T-helper 2 cell treated with Interferon-gamma antibody and Interleukin-4, amounts not matched to agents 5 μg/mL and 100 μg/mL, for 36 hours (primary cell): ENCODE measurements at regions not wholly inside any gene's neighbourhood (a gene's known extent, or its start where the extent isn't known, plus 50 kb on each side); places are given as distances from the start of the nearest gene placed in this dataset.

Experiments
- DNase-seq: peaks from one replicate; pipeline ENCODE4 v3.0.0; 2021; ENCODE audit warnings: low spot score
- H3K27ac Mint-ChIP-seq: one replicate; pipeline ENCODE4 v1.8.0; 2021; ENCODE audit warnings: mild to moderate bottlenecking, mixed read lengths
- H3K27me3 Mint-ChIP-seq: one replicate; pipeline ENCODE4 v1.8.0; 2021; ENCODE audit warnings: low read depth, mixed read lengths
- H3K36me3 Mint-ChIP-seq: one replicate; pipeline ENCODE4 v1.8.0; 2021; ENCODE audit warnings: low read depth, mixed read lengths
- H3K4me1 Mint-ChIP-seq: one replicate; pipeline ENCODE4 v1.8.0; 2021; ENCODE audit warnings: low read depth, mixed read lengths
- H3K4me3 Mint-ChIP-seq: one replicate; pipeline ENCODE4 v1.8.0; 2022; ENCODE audit warnings: mild to moderate bottlenecking, moderate library complexity, mixed read lengths
- H3K9me3 Mint-ChIP-seq: one replicate; pipeline ENCODE4 v1.8.0; 2021; ENCODE audit warnings: mixed read lengths

GRCh38 chr5:35357973-35358372, 127.7 kb upstream of the PRLR start:
- H3K4me1 Mint-ChIP-seq: no peaks in the 10 kb centered on the region
- no peak overlapping the region for H3K4me3 Mint-ChIP-seq
- no peaks in the 10 kb centered on the region for H3K27me3 Mint-ChIP-seq
- no peaks in the 10 kb centered on the region for H3K36me3 Mint-ChIP-seq
- no peak overlapping the region for H3K27ac Mint-ChIP-seq
- no peak for DNase-seq
- no peaks in the 10 kb centered on the region for H3K9me3 Mint-ChIP-seq

GRCh38 chr5:35356725-35357124, 126.4 kb upstream of the PRLR start:
- no peak overlapping the region for H3K27ac Mint-ChIP-seq
- no peak overlapping the region for H3K4me3 Mint-ChIP-seq
- DNase-seq: no peak
- peaks cover 9% of the 10 kb centered on the region for H3K9me3 Mint-ChIP-seq
- no peaks in the 10 kb centered on the region for H3K36me3 Mint-ChIP-seq
- no peaks in the 10 kb centered on the region for H3K27me3 Mint-ChIP-seq
- H3K4me1 Mint-ChIP-seq: no peaks in the 10 kb centered on the region

- Mint-ChIP-seq H3K36me3 (no peaks in the 10 kb centered on the region), H3K27me3 (no peaks in the 10 kb centered on the region), H3K4me3 (no peak overlapping the region)
These were observed 124.5 kb upstream of the PRLR start for GRCh38 chr5:35354751-35355150.

GRCh38 chr5:35345222-35345621, 114.9 kb upstream of the PRLR start:
- no peak overlapping the region for H3K27ac Mint-ChIP-seq
- H3K4me1 Mint-ChIP-seq: no peaks in the 10 kb centered on the region
- no peaks in the 10 kb centered on the region for H3K36me3 Mint-ChIP-seq
- no peak for DNase-seq
- H3K27me3 Mint-ChIP-seq: no peaks in the 10 kb centered on the region
- no peaks in the 10 kb centered on the region for H3K9me3 Mint-ChIP-seq
- H3K4me3 Mint-ChIP-seq: no peak overlapping the region

More at GRCh38 chr5:35354751-35355150, 124.5 kb upstream of the PRLR start:
- no peak overlapping the region for H3K27ac Mint-ChIP-seq
- H3K4me1 Mint-ChIP-seq: no peaks in the 10 kb centered on the region
- H3K9me3 Mint-ChIP-seq: peaks cover 11% of the 10 kb centered on the region
- DNase-seq: no peak

GRCh38 chr5:35342664-35343063, 112.4 kb upstream of the PRLR start:
- no peaks in the 10 kb centered on the region for H3K9me3 Mint-ChIP-seq
- H3K27ac Mint-ChIP-seq: no peak overlapping the region
- DNase-seq: no peak
- no peaks in the 10 kb centered on the region for H3K4me1 Mint-ChIP-seq
- no peaks in the 10 kb centered on the region for H3K36me3 Mint-ChIP-seq
- H3K27me3 Mint-ChIP-seq: no peaks in the 10 kb centered on the region
- H3K4me3 Mint-ChIP-seq: no peak overlapping the region

- no peaks in the 10 kb centered on the region for H3K9me3 Mint-ChIP-seq
- H3K27me3 Mint-ChIP-seq: no peaks in the 10 kb centered on the region
- no peaks in the 10 kb centered on the region for H3K36me3 Mint-ChIP-seq
These were observed 110.9 kb upstream of the PRLR start for GRCh38 chr5:35341189-35341588.

GRCh38 chr5:35339616-35340100, 109.4 kb upstream of the PRLR start:
- no peak overlapping the region for H3K4me3 Mint-ChIP-seq
- no peaks in the 10 kb centered on the region for H3K4me1 Mint-ChIP-seq
- H3K36me3 Mint-ChIP-seq: no peaks in the 10 kb centered on the region

More at GRCh38 chr5:35341189-35341588, 110.9 kb upstream of the PRLR start:
- no peak overlapping the region for H3K4me3 Mint-ChIP-seq
- no peak overlapping the region for H3K27ac Mint-ChIP-seq
- no peaks in the 10 kb centered on the region for H3K4me1 Mint-ChIP-seq
- no peak for DNase-seq

GRCh38 chr5:35339006-35339405, 108.7 kb upstream of the PRLR start:
- DNase-seq: no peak
- H3K36me3 Mint-ChIP-seq: no peaks in the 10 kb centered on the region
- H3K27ac Mint-ChIP-seq: no peak overlapping the region
- H3K4me3 Mint-ChIP-seq: no peak overlapping the region
- H3K27me3 Mint-ChIP-seq: no peaks in the 10 kb centered on the region
- no peaks in the 10 kb centered on the region for H3K9me3 Mint-ChIP-seq
- no peaks in the 10 kb centered on the region for H3K4me1 Mint-ChIP-seq

More at GRCh38 chr5:35339616-35340100, 109.4 kb upstream of the PRLR start:
- Mint-ChIP-seq H3K9me3 (no peaks in the 10 kb centered on the region), H3K27me3 (no peaks in the 10 kb centered on the region), H3K27ac (no peak overlapping the region)
- no peak for DNase-seq

- H3K9me3 Mint-ChIP-seq: no peaks in the 10 kb centered on the region
- no peaks in the 10 kb centered on the region for H3K27me3 Mint-ChIP-seq
- H3K4me3 Mint-ChIP-seq: no peak overlapping the region
- H3K4me1 Mint-ChIP-seq: no peaks in the 10 kb centered on the region
- DNase-seq: no peak
- H3K36me3 Mint-ChIP-seq: no peaks in the 10 kb centered on the region
- H3K27ac Mint-ChIP-seq: no peak overlapping the region
These were observed 107.8 kb upstream of the PRLR start for GRCh38 chr5:35338157-35338453.

GRCh38 chr5:35337340-35338156, 107.3 kb upstream of the PRLR start:
- Mint-ChIP-seq H3K27ac (no peak overlapping the region), H3K4me3 (no peak overlapping the region), H3K9me3 (no peaks in the 10 kb centered on the region), H3K27me3 (no peaks in the 10 kb centered on the region), H3K4me1 (no peaks in the 10 kb centered on the region), H3K36me3 (no peaks in the 10 kb centered on the region)
- DNase-seq: no peak

- H3K36me3 Mint-ChIP-seq: no peaks in the 10 kb centered on the region
- no peak overlapping the region for H3K27ac Mint-ChIP-seq
- no peaks in the 10 kb centered on the region for H3K27me3 Mint-ChIP-seq
These were observed 105.9 kb upstream of the PRLR start for GRCh38 chr5:35336230-35336629.

GRCh38 chr5:35335752-35336151, 105.5 kb upstream of the PRLR start:
- H3K27ac Mint-ChIP-seq: no peak overlapping the region
- H3K4me1 Mint-ChIP-seq: no peaks in the 10 kb centered on the region
- H3K27me3 Mint-ChIP-seq: no peaks in the 10 kb centered on the region
- H3K4me3 Mint-ChIP-seq: no peak overlapping the region
- H3K36me3 Mint-ChIP-seq: no peaks in the 10 kb centered on the region
- DNase-seq: no peak
- H3K9me3 Mint-ChIP-seq: no peaks in the 10 kb centered on the region

More at GRCh38 chr5:35336230-35336629, 105.9 kb upstream of the PRLR start:
- Mint-ChIP-seq H3K4me1 (no peaks in the 10 kb centered on the region), H3K4me3 (no peak overlapping the region), H3K9me3 (no peaks in the 10 kb centered on the region)
- no peak for DNase-seq

GRCh38 chr5:35333366-35333765, 103.1 kb upstream of the PRLR start:
- no peak for DNase-seq
- no peaks in the 10 kb centered on the region for H3K4me1 Mint-ChIP-seq
- no peak overlapping the region for H3K4me3 Mint-ChIP-seq
- no peaks in the 10 kb centered on the region for H3K9me3 Mint-ChIP-seq
- no peak overlapping the region for H3K27ac Mint-ChIP-seq
- no peaks in the 10 kb centered on the region for H3K27me3 Mint-ChIP-seq
- H3K36me3 Mint-ChIP-seq: no peaks in the 10 kb centered on the region

GRCh38 chr5:35331956-35332950, 102.0 kb upstream of the PRLR start:
- no peaks in the 10 kb centered on the region for H3K4me1 Mint-ChIP-seq
- H3K9me3 Mint-ChIP-seq: no peaks in the 10 kb centered on the region
- no peak overlapping the region for H3K27ac Mint-ChIP-seq
- no peak for DNase-seq
- no peak overlapping the region for H3K4me3 Mint-ChIP-seq
- H3K36me3 Mint-ChIP-seq: no peaks in the 10 kb centered on the region
- H3K27me3 Mint-ChIP-seq: no peaks in the 10 kb centered on the region
